ENCODE measurements at regions not wholly inside any gene's neighbourhood (a gene's known extent, or its start where the extent isn't known, plus 50 kb on each side); places are given as distances from the start of the nearest gene placed in this dataset.
"Not testable (repeated sequence)": the region's sequence is repeated elsewhere in the genome, so short reads cannot be mapped to it uniquely, and the experiment has no call there.

DNA sequence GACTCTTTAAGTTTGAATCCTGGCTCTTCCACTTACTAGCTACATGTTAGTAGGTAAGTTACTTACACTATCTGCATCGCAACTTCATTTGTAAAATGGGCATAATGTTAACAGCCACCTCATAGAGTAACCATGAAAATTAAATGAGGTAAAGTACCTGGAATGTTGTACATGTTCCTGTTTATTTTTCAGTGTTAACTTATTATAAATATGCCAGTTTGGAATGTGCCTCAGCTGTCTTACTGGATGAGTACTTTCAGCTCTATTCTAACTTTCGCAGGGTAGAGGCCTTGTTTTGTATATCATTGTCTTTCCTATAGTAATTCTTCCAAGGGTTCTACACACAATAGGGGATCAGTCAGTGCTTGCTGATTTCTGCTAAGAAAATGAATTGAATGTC, 167.4 kb downstream of the DUSP10 start:
- DNase-seq (ENCODE audit: low spot score), result no peak

DNA sequence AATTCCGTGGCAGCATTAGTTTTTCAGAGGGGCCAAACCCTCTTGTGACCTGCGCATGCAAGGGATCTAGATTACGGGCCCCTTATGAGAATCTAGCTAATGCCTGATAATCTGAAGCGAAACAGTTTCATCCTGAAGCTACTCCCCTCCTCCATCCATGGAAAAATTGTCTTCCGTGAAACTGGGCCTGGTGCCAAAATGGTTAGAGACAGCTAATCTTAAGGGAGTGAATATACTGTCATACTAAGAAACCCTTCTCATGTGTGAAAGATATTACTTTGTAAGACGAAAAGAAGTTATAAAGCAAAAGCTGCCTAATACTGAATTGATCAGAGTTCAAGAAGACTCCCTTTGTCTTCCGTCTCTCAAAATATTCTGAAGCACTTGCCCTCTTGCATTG, 166.3 kb downstream of the DUSP10 start:
- no peak for DNase-seq (ENCODE audit: low spot score)

GRCh38 chr1:221576268-221576667, 165.6 kb downstream of the DUSP10 start:
- no peak for DNase-seq (ENCODE audit: low spot score)

DNA sequence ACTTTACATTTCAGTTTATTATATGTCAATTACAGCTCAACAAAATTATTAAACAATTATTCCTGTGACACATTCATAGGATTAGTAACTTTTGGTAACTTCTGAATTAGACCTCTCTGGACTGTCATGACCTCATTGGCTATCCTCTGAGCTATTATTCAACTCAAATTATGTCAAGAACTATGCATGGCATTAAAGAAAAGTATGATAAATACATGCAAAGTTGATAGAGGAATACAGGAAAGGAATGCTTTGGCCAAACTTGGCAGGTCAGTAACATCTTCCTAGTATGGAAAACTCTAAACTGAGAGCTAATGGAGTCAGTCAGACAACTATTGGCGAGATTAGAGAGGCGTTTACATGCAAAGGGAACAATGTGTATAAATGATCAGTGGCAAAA, 158.4 kb downstream of the DUSP10 start:
- DNase-seq (ENCODE audit: low spot score), result no peak

GRCh38 chr1:221587013-221587412, 154.9 kb downstream of the DUSP10 start:
- DNase-seq (ENCODE audit: low spot score), result not testable (repeated sequence)

GRCh38 chr1:221591250-221591649, 150.6 kb downstream of the DUSP10 start:
- not testable (repeated sequence) for DNase-seq (ENCODE audit: low spot score)

DNA sequence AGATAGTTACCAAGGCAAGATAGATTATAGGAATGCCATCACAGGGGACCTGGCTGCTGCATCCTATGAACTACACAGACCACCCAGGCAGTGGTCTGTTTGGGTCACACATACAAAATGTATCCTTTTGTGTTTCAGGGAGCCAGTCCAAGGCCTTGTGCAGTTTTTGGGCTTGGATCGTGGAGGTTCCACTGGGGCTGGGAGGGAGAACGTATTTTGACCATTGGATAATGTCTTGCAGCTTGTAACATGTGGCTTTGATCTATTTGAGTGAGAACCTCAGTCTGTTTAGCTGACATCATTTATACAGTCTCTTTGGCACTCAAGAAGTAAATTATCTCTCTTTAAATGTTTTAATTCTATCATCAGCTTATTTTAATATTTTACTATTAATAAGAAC, 147.3 kb downstream of the DUSP10 start:
- DNase-seq (ENCODE audit: low spot score), result no peak

GRCh38 chr1:221598122-221598521, 143.8 kb downstream of the DUSP10 start:
- DNase-seq (ENCODE audit: low spot score), result no peak

DNA sequence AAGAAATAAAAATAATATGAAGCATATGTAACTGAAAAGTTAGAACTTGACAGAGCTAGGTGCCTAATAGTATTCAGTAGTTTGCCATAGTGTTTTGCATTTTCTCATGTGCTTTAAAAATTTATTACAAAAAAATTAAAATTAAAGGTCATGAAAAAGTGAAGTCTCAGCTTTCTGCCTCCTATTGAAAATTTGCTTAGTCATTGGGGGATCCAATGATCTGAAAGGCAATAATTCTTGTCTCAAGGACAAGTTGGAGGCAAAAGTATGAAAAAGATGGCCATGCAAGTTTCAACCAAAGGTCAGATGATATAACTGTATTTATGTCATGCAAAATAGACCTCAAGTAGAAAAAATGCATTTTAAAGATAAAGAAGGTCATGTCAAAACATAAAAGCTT, 140.7 kb downstream of the DUSP10 start:
- no peak for DNase-seq (ENCODE audit: low spot score)

DNA sequence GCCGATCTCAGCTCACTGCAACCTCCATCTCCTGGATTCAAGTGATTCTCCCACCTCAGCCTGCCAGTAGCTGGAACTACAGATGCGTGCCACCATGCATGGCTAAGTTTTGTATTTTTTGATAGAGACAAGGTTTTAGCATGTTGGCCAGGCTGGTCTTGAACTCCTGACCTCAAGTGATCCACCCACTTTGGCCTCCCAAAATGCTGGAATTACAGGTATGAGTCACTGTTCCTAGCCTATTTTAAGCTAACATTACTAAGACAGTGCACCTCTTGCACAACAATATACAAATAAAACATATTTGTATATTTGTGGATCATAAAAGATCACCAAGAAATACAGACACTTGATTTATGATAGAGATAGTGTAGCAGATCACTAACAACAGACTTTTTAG, 139.1 kb downstream of the DUSP10 start:
- no peak for DNase-seq (ENCODE audit: low spot score)

DNA sequence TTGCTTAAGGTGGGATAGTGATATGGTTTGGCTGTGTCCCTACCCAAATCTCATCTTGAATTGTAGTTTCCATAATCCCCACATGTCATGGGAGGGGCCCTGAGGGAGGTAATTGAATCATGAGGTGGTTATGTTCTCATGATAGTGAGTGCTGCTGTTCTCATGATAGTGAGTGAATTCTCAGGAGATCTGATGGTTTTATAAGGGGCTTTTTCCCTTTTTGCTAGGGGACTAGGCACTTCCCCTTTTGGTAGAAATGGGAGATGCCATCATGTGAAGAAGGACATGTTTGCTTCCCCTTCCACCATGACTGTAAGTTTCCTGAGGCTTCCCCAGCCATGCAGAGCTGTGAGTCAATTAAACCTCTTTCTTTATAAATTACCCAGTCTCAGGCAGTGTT, 137.5 kb downstream of the DUSP10 start:
- DNase-seq (ENCODE audit: low spot score), result not testable (repeated sequence)

DNA sequence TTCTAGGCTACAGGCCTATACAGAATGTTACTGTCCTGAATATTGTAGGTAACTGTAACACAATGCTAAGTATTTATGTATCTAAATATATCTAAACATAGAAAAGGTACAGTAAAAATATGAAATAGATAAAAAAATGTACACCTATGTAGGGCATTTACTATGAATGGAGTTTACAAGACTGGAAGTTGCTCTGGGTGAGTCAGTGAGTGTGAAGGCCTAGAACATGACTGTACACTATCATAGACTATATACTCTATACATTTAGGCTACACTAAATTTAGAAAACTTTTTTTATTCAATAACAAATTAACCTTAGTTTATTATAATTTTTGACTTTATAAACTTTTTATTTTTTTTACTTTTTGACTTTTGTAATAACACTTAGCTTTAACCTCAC, 136.9 kb downstream of the DUSP10 start:
- DNase-seq (ENCODE audit: low spot score), result no peak

DNA sequence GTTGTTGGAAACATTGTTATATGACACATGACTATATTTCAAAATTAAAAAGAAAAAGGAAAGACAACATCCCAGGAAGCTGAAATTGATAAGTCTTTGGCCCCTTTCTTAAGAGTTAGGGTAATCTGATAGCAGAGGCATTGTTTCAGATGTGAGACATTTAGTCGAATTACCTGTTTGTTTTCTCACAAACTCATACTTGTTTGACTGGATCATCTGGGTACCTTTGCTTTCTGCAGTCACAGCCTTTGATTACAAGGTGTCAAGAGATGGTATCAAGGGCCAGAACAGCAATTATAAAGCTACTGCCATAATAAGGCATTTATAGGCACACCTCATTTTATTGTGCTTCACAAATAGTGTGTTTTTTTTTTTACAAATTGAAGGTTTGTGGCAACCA, 136.3 kb downstream of the DUSP10 start:
- no peak for DNase-seq (ENCODE audit: low spot score)

GRCh38 chr1:221606256-221606655, 135.6 kb downstream of the DUSP10 start:
- DNase-seq (ENCODE audit: low spot score), result no peak

- DNase-seq (ENCODE audit: low spot score), result no peak
These were observed 133.0 kb downstream of the DUSP10 start for GRCh38 chr1:221608835-221609320.

GRCh38 chr1:221611656-221612046, 130.2 kb downstream of the DUSP10 start:
- no peak for DNase-seq (ENCODE audit: low spot score)

DNA sequence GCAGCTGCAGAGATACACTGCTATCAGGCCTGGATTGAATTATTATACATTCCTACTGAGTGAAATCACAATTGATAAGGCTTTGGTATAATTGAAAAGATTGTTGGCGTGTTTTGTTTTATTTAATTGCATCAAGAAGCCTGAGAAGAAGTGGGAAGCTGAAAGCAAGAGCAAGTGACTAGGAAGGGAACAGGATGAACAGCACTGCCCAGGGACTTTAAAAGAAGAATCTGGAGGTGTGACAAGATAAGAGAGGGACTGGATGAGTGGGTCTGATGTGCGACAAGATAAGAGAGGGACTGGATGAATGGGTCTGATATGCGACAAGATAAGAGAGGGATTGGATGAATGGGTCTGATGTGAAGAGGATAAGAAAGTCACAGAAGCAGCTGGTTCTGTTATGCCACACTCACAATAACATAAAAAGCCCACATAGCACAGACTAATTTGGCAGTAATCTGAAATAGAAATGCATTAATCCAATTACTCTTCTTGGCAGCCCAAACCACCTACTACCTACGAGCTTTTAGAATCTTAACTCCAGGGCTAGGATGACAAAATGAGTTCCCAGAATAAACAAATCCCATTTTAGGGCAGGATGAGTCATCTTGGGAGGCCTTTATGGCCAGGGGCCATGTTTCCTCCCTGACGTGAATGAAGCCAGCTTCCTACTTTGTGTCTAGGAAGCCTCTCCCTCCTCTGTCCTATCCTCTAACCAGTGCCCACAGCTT, 129.7 kb downstream of the DUSP10 start:
- no peak for DNase-seq (ENCODE audit: low spot score)

DNA sequence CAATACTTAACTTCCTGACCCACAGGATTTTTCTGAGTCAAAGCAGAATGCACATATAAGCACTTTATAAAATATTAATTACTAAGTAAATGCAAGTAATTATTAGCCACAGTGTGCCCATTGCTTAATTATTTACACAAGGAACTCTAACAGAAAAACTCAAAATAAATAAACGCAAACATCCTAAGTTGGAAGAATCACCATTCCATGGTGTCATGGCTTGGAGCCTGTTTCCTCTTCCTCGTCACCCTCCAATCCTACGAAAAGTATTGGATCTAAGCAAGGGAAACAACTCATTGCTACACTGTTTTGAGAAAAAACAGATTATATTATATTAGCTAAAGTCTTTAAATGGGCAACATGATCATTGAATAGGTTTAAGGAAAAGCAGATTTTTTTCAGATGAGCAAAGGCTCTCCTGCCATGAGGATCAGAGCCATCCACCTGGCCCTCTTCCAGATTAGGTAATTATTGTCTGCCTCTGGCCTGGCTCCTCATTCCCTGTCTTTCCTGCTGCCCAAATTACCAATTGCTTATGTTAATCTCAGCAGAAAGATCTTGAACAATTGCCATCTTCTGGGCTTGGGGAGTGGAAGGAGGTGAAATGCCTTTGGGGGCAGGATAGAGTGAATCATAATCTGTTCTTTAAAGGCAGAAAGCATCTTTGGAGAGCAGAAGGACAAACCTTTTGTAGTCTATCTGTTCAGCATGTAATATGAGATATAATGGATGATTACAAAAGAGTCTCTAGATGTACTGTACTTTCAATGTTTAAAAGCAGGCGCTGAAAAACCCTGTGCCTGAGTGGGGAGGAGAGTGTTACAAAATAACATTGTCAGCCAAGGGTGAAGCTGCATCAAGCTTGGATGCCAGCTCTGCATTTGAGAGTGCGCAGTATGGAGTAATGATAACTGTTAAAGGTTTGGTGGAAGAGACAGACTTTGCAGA, 121.2 kb downstream of the DUSP10 start:
- DNase-seq (ENCODE audit: low spot score), result no peak

- no peak for DNase-seq (ENCODE audit: low spot score)
These were observed 120.2 kb downstream of the DUSP10 start for GRCh38 chr1:221621683-221622082.

DNA sequence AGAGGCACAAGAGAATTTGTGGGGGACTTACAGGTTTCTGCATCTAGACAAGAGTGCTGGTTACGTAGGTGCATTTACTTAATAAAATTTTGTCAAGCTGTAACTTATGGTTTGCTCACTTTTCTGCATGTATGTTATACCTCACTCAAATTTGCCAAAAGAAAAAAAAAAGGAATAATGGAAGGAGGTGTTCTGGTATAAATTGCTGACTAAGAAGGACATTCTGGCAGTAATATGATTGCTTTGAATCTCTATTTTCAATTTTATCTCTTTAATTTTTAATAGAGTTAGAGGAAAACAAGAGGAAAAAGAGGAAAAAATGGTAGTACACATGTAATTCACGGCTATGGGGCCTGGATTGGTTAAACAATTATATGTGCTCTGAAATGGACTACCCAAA, 119.5 kb downstream of the DUSP10 start:
- no peak for DNase-seq (ENCODE audit: low spot score)

DNA sequence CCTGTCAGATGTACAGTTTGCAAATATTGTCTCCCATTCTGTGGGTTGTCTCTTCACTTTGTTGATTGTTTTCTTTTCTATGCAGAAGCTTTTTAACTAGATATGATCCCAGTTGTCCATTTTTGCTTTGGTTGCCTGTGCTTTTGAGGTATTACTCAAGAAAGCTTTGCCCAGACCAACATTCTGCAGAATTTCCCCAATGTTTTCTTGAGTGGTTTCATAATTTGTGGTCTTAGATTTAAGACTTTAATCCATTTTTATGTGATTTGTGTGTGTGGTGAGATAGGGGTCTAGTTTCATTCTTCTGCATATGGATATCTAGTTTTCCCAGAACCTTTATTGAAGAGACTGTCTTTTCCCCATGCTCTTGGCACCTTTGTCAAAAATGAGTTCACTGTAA, 116.9 kb downstream of the DUSP10 start:
- no peak for DNase-seq (ENCODE audit: low spot score)

DNA sequence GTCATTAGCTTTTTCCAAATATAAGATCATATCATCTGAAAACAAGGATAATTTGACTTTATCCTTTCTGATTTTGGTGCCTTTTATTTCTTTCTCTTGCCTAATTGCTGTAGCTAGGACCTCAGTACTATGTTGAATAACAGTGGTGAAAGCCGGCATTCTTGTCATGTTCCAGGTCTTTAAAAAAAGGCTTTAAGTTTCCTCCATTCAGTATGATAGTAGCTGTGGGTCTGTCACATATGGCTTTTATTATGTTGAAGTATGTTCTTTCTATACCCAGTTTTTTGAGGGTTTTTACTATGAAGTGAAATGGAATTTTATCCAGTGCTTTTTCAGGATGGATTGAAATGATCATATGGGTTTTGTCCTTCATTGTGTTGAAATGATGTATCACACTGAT, 115.8 kb downstream of the DUSP10 start:
- no peak for DNase-seq (ENCODE audit: low spot score)

DNA sequence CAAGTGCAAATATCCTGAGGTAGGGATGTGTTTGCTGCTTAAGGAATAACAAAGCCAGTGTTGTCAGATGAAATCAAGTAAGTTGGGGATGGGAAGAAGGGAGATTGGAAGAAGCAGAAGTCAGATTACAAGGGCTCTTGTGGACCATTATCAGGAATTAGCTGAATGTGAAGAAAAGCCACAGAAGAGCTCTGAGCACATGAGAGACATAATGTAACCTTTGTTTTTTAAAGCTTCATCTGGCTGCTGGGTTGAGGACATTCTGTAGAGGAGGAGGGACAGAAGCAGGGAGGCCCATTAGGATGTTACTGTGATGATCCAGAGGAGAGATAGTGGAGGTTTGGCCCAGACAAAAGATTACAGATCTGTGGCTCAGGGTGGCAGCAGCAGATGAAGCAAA, 111.7 kb downstream of the DUSP10 start:
- no peak for DNase-seq (ENCODE audit: low spot score)

All from CD4-positive, alpha-beta T cell treated with Interleukin-15 for 4 hours (primary cell).